GM18870 (cell line): ENCODE measurements at regions not wholly inside any gene's neighbourhood (a gene's known extent, or its start where the extent isn't known, plus 50 kb on each side); places are given as distances from the start of the nearest gene placed in this dataset.
"Not testable (repeated sequence)": the region's sequence is repeated elsewhere in the genome, so short reads cannot be mapped to it uniquely, and the experiment has no call there.

Experiments
- ATAC-seq: cut with Tn5 transposase; IDR thresholded peaks from one replicate; pipeline ENCODE4 v1.9.1; 2021; ENCODE audit warnings: moderate library complexity; ENCODE audit not compliant: unreplicated experiment

GRCh38 chr6:149233056-149233715, 84.3 kb upstream of the TAB2 start:
- no peak for ATAC-seq

- no peak for ATAC-seq
Observed at GRCh38 chr6:149234051-149234962, 83.2 kb upstream of the TAB2 start.

- ATAC-seq, result peak; percentile 88
Observed at GRCh38 chr6:149235130-149235561, 82.4 kb upstream of the TAB2 start.

- ATAC-seq, result no peak
Observed at GRCh38 chr6:149236589-149236988, 80.9 kb upstream of the TAB2 start.

GRCh38 chr6:149237464-149237863, 80.0 kb upstream of the TAB2 start:
- no peak for ATAC-seq

- no peak for ATAC-seq
Observed at GRCh38 chr6:149239573-149240209, 77.8 kb upstream of the TAB2 start.

GRCh38 chr6:149242883-149243282, 74.6 kb upstream of the TAB2 start:
- ATAC-seq, result no peak

GRCh38 chr6:149244105-149244504, 73.4 kb upstream of the TAB2 start:
- ATAC-seq, result no peak

- no peak for ATAC-seq
Observed at GRCh38 chr6:149246691-149247384, 70.7 kb upstream of the TAB2 start.

- no peak for ATAC-seq
Observed at GRCh38 chr6:149247385-149247763, 70.1 kb upstream of the TAB2 start.

- ATAC-seq, result not testable (repeated sequence)
Observed at GRCh38 chr6:149248263-149248662, 69.2 kb upstream of the TAB2 start.

GRCh38 chr6:149248693-149249369, 68.7 kb upstream of the TAB2 start:
- no peak for ATAC-seq

GRCh38 chr6:149249370-149250357, 67.8 kb upstream of the TAB2 start:
- no peak for ATAC-seq

GRCh38 chr6:149250951-149251350, 66.6 kb upstream of the TAB2 start:
- no peak for ATAC-seq

GRCh38 chr6:149252622-149253021, 64.9 kb upstream of the TAB2 start:
- ATAC-seq, result no peak

- ATAC-seq, result no peak
Observed at GRCh38 chr6:149254253-149254652, 63.3 kb upstream of the TAB2 start.

- no peak for ATAC-seq
Observed at GRCh38 chr6:149259753-149260152, 57.8 kb upstream of the TAB2 start.

- no peak for ATAC-seq
Observed at GRCh38 chr6:149260214-149260874, 57.2 kb upstream of the TAB2 start.
